H7 (cell line): ENCODE measurements at regions not wholly inside any gene's neighbourhood (a gene's known extent, or its start where the extent isn't known, plus 50 kb on each side); places are given as distances from the start of the nearest gene placed in this dataset.

ENCODE experiments used
- DNase-seq: peaks from one replicate; pipeline ENCODE4 v3.0.0; 2012
- H3K27me3 ChIP-seq: 2 replicates; pipeline ENCODE4 v1.6.0; 2011; ENCODE audit warnings: mild to moderate bottlenecking, low read length; ENCODE audit not compliant: control insufficient read depth, insufficient read depth
- H3K36me3 ChIP-seq: replicated peaks from 2 replicates; pipeline ENCODE4 v1.5.1; 2011; ENCODE audit warnings: low read length; ENCODE audit not compliant: control insufficient read depth, insufficient read depth
- H3K4me3 ChIP-seq: 2 replicates; pipeline ENCODE4 v1.5.1; 2011; ENCODE audit warnings: low read depth, mild to moderate bottlenecking, control low read depth, low read length, moderate library complexity; ENCODE audit not compliant: insufficient read depth

GRCh38 chr13:21320642-21321034 is 138.5 kb downstream of the ZDHHC20 start:
- H3K36me3 ChIP-seq: no peaks in the 10 kb centered on the region
- H3K4me3 ChIP-seq: no peak overlapping the region
- no peak for DNase-seq
- H3K27me3 ChIP-seq: no peaks in the 10 kb centered on the region

- Histone ChIP-seq H3K36me3 (no peaks in the 10 kb centered on the region), H3K27me3 (no peaks in the 10 kb centered on the region), H3K4me3 (no peak overlapping the region)
- DNase-seq: no peak
Observed at GRCh38 chr13:21321269-21321668, 137.8 kb downstream of the ZDHHC20 start.

GRCh38 chr13:21322327-21322965 is 136.7 kb downstream of the ZDHHC20 start:
- Histone ChIP-seq H3K36me3 (no peaks in the 10 kb centered on the region), H3K4me3 (no peak overlapping the region), H3K27me3 (no peaks in the 10 kb centered on the region; the same call in 1 of the 2 replicates)
- DNase-seq: no peak
